Gastroesophageal sphincter (tissue), 3 donors: ENCODE measurements at regions not wholly inside any gene's neighbourhood (a gene's known extent, or its start where the extent isn't known, plus 50 kb on each side); places are given as distances from the start of the nearest gene placed in this dataset.

ENCODE experiments used
- POLR2A ChIP-seq, 2 donors: fragments of 450-650 bp; IDR thresholded peaks; one replicate each; pipeline ENCODE4 v1.6.1; 2017; ENCODE audit warnings: antibody characterized with exemption in 2 of 2, mild to moderate bottlenecking in 2 of 2, moderate library complexity in 1 of 2
- TF ChIP-seq, protein P1 (sequence below), 4 experiments: fragments of 200-600 bp in 2 of 4; fragments of 450-650 bp in 2 of 4; sonication (generic) in 1 of 4; IDR thresholded peaks; one replicate each; pipeline ENCODE4 v1.5.1; 2017 to 2019; ENCODE audit warnings: antibody characterized with exemption in 4 of 4, mild to moderate bottlenecking in 2 of 4, moderate library complexity in 2 of 4

DNA sequence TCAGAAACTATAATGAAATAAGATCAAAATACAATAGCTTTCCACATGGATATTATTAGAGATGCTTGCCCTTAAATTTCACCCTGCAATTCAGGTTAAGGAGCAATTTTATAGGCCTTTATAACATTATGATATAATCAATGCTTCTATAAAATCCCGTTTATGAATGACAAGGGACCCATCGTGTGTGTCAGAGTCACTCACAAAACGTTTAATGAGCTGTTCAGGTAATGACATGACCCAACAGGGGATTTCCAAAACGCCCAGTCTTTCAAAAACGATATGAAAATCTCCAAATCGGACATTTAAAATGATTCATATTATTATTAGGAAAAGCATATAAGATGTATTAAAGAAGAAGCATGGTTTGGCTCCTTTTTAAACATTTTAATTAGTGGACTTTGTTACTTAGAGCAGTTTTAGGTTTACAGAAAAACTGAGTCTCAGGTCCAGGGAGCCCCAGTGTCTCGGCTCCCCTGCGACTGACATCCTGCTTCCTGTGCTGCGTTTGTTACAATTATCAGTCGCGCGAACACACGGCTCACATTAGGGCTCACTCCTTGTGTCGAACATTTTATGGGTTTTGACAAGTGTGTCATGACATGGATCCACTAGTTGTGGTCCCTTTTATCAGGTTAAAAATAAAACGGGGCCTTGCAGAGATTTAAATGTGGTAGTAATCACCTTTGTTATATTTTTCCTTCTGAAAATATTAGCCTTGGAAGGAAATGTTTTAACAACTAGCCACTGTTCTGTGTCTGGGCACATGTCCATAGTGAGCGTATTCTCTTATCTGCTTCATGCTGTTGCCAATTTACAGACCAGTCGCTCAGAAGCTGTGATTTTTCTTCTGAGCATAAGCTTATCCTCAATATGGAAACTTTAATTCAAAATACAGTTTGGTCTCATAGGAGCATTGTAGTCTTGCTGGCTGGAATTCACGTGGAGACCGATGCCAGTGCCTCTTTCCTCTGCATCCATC is 52.0 kb upstream of the POFUT2 start:
- TF ChIP-seq POLR2A (IDR thresholded peaks at IDR 0.05) = no peak
- TF ChIP-seq, protein P1, sequence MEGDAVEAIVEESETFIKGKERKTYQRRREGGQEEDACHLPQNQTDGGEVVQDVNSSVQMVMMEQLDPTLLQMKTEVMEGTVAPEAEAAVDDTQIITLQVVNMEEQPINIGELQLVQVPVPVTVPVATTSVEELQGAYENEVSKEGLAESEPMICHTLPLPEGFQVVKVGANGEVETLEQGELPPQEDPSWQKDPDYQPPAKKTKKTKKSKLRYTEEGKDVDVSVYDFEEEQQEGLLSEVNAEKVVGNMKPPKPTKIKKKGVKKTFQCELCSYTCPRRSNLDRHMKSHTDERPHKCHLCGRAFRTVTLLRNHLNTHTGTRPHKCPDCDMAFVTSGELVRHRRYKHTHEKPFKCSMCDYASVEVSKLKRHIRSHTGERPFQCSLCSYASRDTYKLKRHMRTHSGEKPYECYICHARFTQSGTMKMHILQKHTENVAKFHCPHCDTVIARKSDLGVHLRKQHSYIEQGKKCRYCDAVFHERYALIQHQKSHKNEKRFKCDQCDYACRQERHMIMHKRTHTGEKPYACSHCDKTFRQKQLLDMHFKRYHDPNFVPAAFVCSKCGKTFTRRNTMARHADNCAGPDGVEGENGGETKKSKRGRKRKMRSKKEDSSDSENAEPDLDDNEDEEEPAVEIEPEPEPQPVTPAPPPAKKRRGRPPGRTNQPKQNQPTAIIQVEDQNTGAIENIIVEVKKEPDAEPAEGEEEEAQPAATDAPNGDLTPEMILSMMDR (IDR thresholded peaks at IDR 0.05) = no peak
